Mesendoderm (in vitro differentiated cells): ENCODE measurements at regions not wholly inside any gene's neighbourhood (a gene's known extent, or its start where the extent isn't known, plus 50 kb on each side); places are given as distances from the start of the nearest gene placed in this dataset.
A peak's percentile ranks its signal among the peaks of the same experiment; 100 is the strongest.

Source experiments
- DNase-seq: peaks from one replicate; pipeline ENCODE4 v3.0.0; 2013
- H2AK5ac ChIP-seq: 2 replicates; pipeline ENCODE4 v1.6.1; 2013; ENCODE audit warnings: low read length, inconsistent platforms
- H2BK120ac ChIP-seq: 2 replicates; pipeline ENCODE4 v1.6.1; 2013; ENCODE audit warnings: low read depth, mild to moderate bottlenecking, low read length, moderate library complexity, mixed read lengths
- H2BK15ac ChIP-seq: replicated peaks from 2 replicates; pipeline ENCODE4 v1.6.1; 2013; ENCODE audit warnings: low read depth, mild to moderate bottlenecking, moderate library complexity
- H2BK5ac ChIP-seq: 2 replicates; pipeline ENCODE4 v1.6.1; 2013; ENCODE audit warnings: low read length, inconsistent platforms
- H3K18ac ChIP-seq: 2 replicates; pipeline ENCODE4 v1.6.1; 2013; ENCODE audit warnings: mild to moderate bottlenecking, low read length, mixed read lengths
- H3K23ac ChIP-seq: one replicate; pipeline ENCODE4 v1.6.1; 2013; ENCODE audit warnings: low read length
- H3K27ac ChIP-seq: 2 replicates; pipeline ENCODE4 v1.5.1; 2013; ENCODE audit warnings: low read depth, mild to moderate bottlenecking, inconsistent platforms, low read length, moderate library complexity
- H3K27me3 ChIP-seq: 2 replicates; pipeline ENCODE4 v1.6.1; 2013; ENCODE audit warnings: low read length, control low read depth, mild to moderate bottlenecking, inconsistent platforms; ENCODE audit not compliant: insufficient read depth, poor library complexity
- H3K36me3 ChIP-seq: 2 replicates; pipeline ENCODE4 v1.6.1; 2013; ENCODE audit warnings: low read length, inconsistent platforms; ENCODE audit not compliant: control insufficient read depth, insufficient read depth
- H3K4ac ChIP-seq: one replicate; pipeline ENCODE4 v1.6.1; 2013; ENCODE audit warnings: low read depth, mild to moderate bottlenecking, low read length, moderate library complexity
- H3K4me1 ChIP-seq: 2 replicates; pipeline ENCODE4 v1.6.1; 2013; ENCODE audit warnings: low read depth, low read length, inconsistent platforms; ENCODE audit not compliant: control insufficient read depth
- H3K4me2 ChIP-seq: 2 replicates; pipeline ENCODE4 v1.6.1; 2013; ENCODE audit warnings: low read length
- H3K4me3 ChIP-seq: 2 replicates; pipeline ENCODE4 v1.5.1; 2013; ENCODE audit warnings: mild to moderate bottlenecking, low read length
- H3K56ac ChIP-seq: one replicate; pipeline ENCODE4 v1.6.1; 2013; ENCODE audit warnings: low read length
- H3K79me1 ChIP-seq: 2 replicates; pipeline ENCODE4 v1.6.1; 2013; ENCODE audit warnings: low read length, inconsistent platforms
- H3K79me2 ChIP-seq: 2 replicates; pipeline ENCODE4 v1.6.1; 2013; ENCODE audit warnings: mild to moderate bottlenecking, low read length; ENCODE audit not compliant: control insufficient read depth, insufficient read depth
- H3K9ac ChIP-seq: 2 replicates; pipeline ENCODE4 v1.6.1; 2013; ENCODE audit warnings: low read length, inconsistent platforms
- H4K5ac ChIP-seq: one replicate; pipeline ENCODE4 v1.6.1; 2013; ENCODE audit warnings: low read length
- H4K8ac ChIP-seq: one replicate; pipeline ENCODE4 v1.6.1; 2013; ENCODE audit warnings: low read depth, mild to moderate bottlenecking, control low read depth, low read length, moderate library complexity
- WGBS: extraction: QIAGEN DNeasy Blood & Tissue Kit; methylation state at CpG from one replicate; pipeline ENCODE4 v1.1.7; 2013; ENCODE audit warnings: low lambda C conversion rate, missing lambda C conversion rate; ENCODE audit not compliant: insufficient coverage; ENCODE audit errors: extremely low coverage; 5-methylcytosine and 5-hydroxymethylcytosine counted together

DNA sequence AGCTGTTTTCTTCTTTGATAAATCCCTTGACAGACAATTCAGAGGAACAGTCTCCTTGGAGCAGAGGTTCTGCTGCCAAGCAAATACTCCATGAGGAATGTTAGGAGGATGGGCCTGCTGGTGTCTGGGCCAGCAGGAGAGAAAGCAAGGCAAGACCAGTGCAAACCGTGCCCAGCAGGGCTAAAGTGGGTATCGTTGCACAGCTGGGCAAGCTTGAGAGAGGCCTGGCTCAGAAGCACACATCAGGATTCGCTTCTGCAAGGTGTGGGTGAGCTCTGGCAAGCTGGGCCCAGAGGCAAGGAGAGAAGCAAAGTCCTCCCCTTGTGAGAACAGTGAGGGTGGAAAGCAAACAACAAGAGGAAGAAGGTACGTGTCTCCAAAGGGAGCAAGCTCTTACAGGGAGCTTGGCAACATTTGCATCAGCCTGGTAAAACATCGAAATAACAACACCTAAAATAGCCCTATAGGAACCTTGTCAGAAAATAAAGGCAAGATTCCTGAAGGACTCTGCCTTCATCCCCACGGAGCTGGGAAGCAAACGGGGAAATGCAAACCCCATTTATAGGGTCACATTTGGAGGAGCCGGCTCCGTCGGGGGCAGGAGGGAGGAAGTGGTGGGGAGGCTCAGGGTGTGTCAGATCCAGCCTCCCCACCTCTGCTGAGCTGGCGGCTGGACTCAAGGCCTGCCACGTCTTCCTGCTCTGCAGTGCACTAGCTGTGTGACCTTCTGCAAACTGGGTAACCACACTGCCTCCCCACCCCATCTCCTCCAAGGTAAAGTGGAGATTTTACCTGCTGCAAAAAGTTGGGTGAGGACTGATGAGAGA, 62.3 kb upstream of the HIVEP3 start:
- DNase-seq: peak; percentile 7
- Histone ChIP-seq H3K36me3 (no peaks in the 10 kb centered on the region), H4K5ac (no peak overlapping the region), H3K79me2 (no peaks in the 10 kb centered on the region), H3K56ac (no peak overlapping the region), H3K79me1 (no peaks in the 10 kb centered on the region), H3K4me3 (no peak overlapping the region), H3K18ac (no peak overlapping the region), H3K4me2 (no peak overlapping the region), H3K27ac (no peak overlapping the region), H2AK5ac (no peak overlapping the region), H3K4me1 (no peaks in the 10 kb centered on the region), H4K8ac (no peak overlapping the region), H3K23ac (no peak overlapping the region), H3K4ac (no peak overlapping the region), H2BK120ac (no peak overlapping the region), H3K9ac (no peak overlapping the region), H3K27me3 (no peaks in the 10 kb centered on the region), H2BK15ac (no peak overlapping the region), H2BK5ac (no peak overlapping the region)
- no CpG with 5 or more reads among the region's 12 CpGs for WGBS

DNA sequence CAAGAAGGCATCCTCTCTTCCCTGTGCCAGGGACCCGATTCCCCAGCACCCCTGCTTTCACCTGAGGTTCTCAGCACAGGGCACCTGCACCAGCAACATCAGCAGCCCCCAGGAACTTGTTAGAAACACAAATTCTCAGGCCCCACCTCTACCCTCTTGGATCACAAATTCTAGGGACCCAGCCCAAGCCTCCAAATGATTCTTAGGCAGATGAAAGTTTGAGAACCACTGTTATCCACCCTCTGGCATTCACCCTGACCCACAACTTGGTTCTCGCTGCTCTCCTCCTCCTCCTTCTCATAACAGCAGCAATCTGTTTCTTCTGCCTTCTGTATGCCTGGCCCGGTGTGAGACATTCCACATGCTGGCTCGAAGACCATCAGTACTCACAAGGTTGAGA, 60.3 kb upstream of the HIVEP3 start:
- Histone ChIP-seq H2AK5ac (no peak overlapping the region), H3K4me1 (no peaks in the 10 kb centered on the region), H3K27ac (no peak overlapping the region), H2BK5ac (no peak overlapping the region), H3K79me2 (no peaks in the 10 kb centered on the region), H3K9ac (no peak overlapping the region), H3K27me3 (no peaks in the 10 kb centered on the region), H2BK120ac (no peak overlapping the region), H3K79me1 (no peaks in the 10 kb centered on the region), H3K36me3 (no peaks in the 10 kb centered on the region), H3K4me2 (no peak overlapping the region), H3K4ac (no peak overlapping the region), H3K18ac (no peak overlapping the region), H4K5ac (no peak overlapping the region), H3K23ac (no peak overlapping the region), H2BK15ac (no peak overlapping the region), H3K4me3 (no peak overlapping the region), H4K8ac (no peak overlapping the region), H3K56ac (no peak overlapping the region)
- no CpG with 5 or more reads among the region's 4 CpGs for whole genome bisulfite sequencing
- no peak for DNase-seq

- Histone ChIP-seq H3K36me3 (no peaks in the 10 kb centered on the region), H3K4me1 (no peaks in the 10 kb centered on the region), H4K5ac (no peak overlapping the region), H3K79me2 (no peaks in the 10 kb centered on the region), H3K23ac (no peak overlapping the region), H2BK5ac (no peak overlapping the region), H3K4me2 (no peak overlapping the region), H3K27ac (no peak overlapping the region), H3K27me3 (no peaks in the 10 kb centered on the region), H3K4me3 (no peak overlapping the region), H3K79me1 (no peaks in the 10 kb centered on the region), H4K8ac (no peak overlapping the region), H2BK120ac (no peak overlapping the region), H3K4ac (no peak overlapping the region), H3K9ac (no peak overlapping the region), H3K56ac (no peak overlapping the region), H3K18ac (no peak overlapping the region), H2AK5ac (no peak overlapping the region), H2BK15ac (no peak overlapping the region)
- DNase-seq: no peak
- WGBS: no CpG with 5 or more reads among the region's 4 CpGs
Observed at GRCh38 chr1:41977326-41977725, 58.6 kb upstream of the HIVEP3 start.

- H2AK5ac ChIP-seq: no peak overlapping the region
- no peak overlapping the region for H3K4me3 ChIP-seq
- H3K23ac ChIP-seq: no peak overlapping the region
- H2BK15ac ChIP-seq: no peak overlapping the region
- no peak overlapping the region for H2BK5ac ChIP-seq
- no peaks in the 10 kb centered on the region for H3K79me1 ChIP-seq
- H3K4me2 ChIP-seq: no peak overlapping the region
- no peak overlapping the region for H4K8ac ChIP-seq
- no peak for DNase-seq
- no peak overlapping the region for H3K27ac ChIP-seq
- no peaks in the 10 kb centered on the region for H3K36me3 ChIP-seq
- H2BK120ac ChIP-seq: no peak overlapping the region
- WGBS: no CpG with 5 or more reads among the region's 7 CpGs
- no peaks in the 10 kb centered on the region for H3K4me1 ChIP-seq
- no peak overlapping the region for H3K9ac ChIP-seq
- no peak overlapping the region for H4K5ac ChIP-seq
- H3K79me2 ChIP-seq: no peaks in the 10 kb centered on the region
- H3K18ac ChIP-seq: no peak overlapping the region
- H3K4ac ChIP-seq: no peak overlapping the region
- H3K27me3 ChIP-seq: no peaks in the 10 kb centered on the region
- no peak overlapping the region for H3K56ac ChIP-seq
Observed at GRCh38 chr1:41976671-41977070, 57.9 kb upstream of the HIVEP3 start.

DNA sequence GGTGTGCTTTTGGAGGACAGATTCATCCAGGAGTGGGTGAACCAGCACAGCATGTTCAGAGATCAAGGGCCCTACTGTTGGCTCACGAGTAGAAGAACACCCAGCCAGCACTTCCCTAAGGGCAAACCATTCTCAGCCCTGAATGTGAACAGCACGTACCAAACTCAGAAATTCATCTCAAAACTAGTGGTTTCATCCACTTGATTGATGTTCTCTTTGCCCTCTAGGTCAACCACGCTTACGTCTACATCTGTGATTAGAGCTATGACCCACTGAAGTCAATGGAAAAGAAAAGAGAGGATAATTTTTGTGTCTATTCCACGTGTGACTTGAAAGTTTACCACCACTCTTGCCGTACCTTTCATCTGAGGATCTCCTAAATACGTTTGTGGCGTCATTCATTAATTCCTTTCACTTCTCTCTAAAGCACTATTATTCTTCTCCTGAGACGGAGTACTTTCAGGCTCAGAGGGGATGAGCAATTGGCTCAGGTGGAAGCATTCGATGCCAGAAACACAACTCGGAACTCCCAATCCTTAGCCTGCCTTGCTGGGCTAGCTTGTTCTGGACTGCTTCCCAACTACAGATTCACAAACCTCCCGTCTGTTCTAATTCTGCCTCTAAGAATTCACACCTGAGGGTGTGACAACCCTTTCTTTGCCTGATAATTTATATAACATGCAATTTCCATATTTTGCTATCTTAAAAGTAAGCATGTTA, 57.3 kb upstream of the HIVEP3 start:
- Histone ChIP-seq H3K18ac (no peak overlapping the region), H2BK15ac (no peak overlapping the region), H2BK5ac (no peak overlapping the region), H3K4ac (no peak overlapping the region), H3K27ac (no peak overlapping the region), H2BK120ac (no peak overlapping the region), H2AK5ac (no peak overlapping the region), H3K56ac (no peak overlapping the region), H4K8ac (no peak overlapping the region), H3K79me2 (no peaks in the 10 kb centered on the region), H3K27me3 (no peaks in the 10 kb centered on the region), H4K5ac (no peak overlapping the region), H3K4me2 (no peak overlapping the region), H3K4me3 (no peak overlapping the region), H3K36me3 (no peaks in the 10 kb centered on the region), H3K23ac (no peak overlapping the region), H3K9ac (no peak overlapping the region), H3K4me1 (no peaks in the 10 kb centered on the region), H3K79me1 (no peaks in the 10 kb centered on the region)
- WGBS: no CpG with 5 or more reads among the region's 12 CpGs
- DNase-seq: no peak
